Fibroblast of mammary gland (primary cell): ENCODE measurements at regions not wholly inside any gene's neighbourhood (a gene's known extent, or its start where the extent isn't known, plus 50 kb on each side); places are given as distances from the start of the nearest gene placed in this dataset.
"Not testable (repeated sequence)": the region's sequence is repeated elsewhere in the genome, so short reads cannot be mapped to it uniquely, and the experiment has no call there.

Source experiments
- DNase-seq: peaks from one replicate; pipeline ENCODE4 v3.0.0-alpha.2; 2010; ENCODE audit warnings: low read depth
- H3K4me3 ChIP-seq: 2 replicates; pipeline ENCODE4 v1.5.1; 2011; ENCODE audit warnings: low read depth, mild to moderate bottlenecking, low read length, moderate library complexity; ENCODE audit not compliant: control insufficient read depth
- TF ChIP-seq, protein P1 (sequence below): conservative IDR thresholded peaks from 2 replicates; pipeline ENCODE4 v1.5.1; 2011; ENCODE audit warnings: low read depth, low read length, inconsistent platforms; ENCODE audit not compliant: control insufficient read depth, insufficient read depth

DNA sequence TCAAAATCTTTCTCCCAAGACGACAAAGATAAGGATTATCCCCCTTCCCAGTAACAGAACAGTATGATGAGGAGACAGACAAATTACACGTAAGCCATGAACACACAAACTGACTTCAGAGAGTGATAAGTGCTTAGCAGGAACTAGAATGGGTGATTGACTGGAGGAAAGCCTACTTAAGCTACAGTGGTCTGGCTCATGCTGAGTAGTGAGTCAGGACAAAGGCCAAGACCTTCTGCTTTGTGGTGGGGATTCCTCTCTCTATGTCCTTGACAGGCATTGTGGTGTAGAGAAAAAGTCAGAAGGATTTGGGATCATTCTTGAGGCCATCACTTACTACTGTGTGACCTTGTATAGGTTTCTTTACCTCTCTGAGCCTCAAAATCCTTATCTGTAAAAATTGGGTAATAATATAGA, 381.9 kb upstream of the CCL2 start:
- DNase-seq = no peak
- TF ChIP-seq, protein P1, sequence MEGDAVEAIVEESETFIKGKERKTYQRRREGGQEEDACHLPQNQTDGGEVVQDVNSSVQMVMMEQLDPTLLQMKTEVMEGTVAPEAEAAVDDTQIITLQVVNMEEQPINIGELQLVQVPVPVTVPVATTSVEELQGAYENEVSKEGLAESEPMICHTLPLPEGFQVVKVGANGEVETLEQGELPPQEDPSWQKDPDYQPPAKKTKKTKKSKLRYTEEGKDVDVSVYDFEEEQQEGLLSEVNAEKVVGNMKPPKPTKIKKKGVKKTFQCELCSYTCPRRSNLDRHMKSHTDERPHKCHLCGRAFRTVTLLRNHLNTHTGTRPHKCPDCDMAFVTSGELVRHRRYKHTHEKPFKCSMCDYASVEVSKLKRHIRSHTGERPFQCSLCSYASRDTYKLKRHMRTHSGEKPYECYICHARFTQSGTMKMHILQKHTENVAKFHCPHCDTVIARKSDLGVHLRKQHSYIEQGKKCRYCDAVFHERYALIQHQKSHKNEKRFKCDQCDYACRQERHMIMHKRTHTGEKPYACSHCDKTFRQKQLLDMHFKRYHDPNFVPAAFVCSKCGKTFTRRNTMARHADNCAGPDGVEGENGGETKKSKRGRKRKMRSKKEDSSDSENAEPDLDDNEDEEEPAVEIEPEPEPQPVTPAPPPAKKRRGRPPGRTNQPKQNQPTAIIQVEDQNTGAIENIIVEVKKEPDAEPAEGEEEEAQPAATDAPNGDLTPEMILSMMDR = no peak
- no peak overlapping the region for H3K4me3 ChIP-seq

DNA sequence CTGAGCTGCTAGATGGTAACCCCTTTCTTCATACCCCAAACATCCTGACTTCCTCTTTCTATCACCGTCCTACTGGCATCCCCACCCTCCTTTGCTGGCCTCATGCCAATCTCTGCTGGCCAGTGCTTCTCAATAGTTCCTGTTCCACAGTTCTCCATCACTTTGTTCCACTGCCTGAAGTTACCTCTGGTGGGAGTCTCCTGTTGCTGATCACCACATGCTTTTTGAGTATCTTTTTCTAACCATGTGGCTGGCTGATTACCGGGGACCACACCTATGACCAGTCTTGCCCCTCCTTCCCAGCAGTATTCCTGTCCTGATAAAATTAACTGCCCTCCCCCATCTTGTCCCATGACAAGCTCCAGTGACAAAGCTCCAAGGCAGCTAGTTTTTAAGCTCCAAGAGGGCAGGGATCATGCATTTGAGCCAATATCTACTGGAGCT, 380.4 kb upstream of the CCL2 start:
- TF ChIP-seq, protein P1 = no peak
- no peak for DNase-seq
- H3K4me3 ChIP-seq = no peak overlapping the region

DNA sequence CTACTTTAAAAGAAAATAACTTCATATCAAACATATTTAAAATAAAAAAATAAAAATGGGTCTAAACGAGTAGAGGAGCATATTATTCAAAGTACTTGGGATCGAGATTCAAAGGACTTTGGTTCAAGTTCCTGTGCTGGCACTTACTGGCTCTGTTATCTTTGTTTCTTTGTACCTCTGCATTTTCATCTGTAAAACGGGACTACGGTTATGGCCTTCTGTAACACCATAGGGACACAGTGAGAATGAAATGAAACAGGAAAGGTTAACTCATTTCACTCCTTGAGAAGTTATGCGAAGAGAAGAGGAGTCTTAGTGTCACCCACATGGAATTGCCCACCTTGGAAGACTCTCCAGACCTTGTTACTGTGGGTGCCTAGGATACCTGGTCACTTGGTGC, 379.1 kb upstream of the CCL2 start:
- no peak for DNase-seq
- no peak overlapping the region for H3K4me3 ChIP-seq
- TF ChIP-seq, protein P1 = no peak

DNA sequence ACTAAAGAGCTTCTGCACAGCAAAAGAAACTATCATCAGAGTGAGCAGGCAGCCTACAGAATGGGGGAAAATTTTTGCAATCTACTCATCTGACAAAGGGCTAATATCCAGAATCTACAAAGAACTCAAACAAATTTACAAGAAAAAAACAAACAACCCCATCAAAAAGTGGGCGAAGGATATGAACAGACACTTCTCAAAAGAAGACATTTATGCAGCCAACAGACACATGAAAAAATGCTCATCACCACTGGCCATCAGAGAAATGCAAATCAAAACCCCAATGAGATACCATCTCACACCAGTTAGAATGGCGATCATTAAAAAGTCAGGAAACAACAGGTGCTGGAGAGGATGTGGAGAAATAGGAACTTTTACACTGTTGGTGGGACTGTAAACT, 372.8 kb upstream of the CCL2 start:
- not testable (repeated sequence) for DNase-seq, H3K4me3 ChIP-seq

DNA sequence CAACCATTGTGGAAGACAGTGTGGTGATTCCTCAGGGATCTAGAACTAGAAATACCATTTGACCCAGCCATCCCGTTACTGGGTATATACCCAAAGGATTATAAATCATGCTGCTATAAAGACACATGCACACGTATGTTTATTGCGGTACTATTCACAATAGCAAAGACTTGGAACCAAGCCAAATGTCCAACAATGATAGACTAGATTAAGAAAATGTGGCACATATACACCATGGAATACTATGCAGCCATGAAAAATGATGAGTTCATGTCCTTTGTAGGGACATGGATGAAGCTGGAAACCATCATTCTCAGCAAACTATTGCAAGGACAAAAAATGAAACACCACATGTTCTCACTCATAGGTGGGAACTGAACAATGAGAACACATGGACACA, 372.4 kb upstream of the CCL2 start:
- H3K4me3 ChIP-seq, DNase-seq: not testable (repeated sequence)

DNA sequence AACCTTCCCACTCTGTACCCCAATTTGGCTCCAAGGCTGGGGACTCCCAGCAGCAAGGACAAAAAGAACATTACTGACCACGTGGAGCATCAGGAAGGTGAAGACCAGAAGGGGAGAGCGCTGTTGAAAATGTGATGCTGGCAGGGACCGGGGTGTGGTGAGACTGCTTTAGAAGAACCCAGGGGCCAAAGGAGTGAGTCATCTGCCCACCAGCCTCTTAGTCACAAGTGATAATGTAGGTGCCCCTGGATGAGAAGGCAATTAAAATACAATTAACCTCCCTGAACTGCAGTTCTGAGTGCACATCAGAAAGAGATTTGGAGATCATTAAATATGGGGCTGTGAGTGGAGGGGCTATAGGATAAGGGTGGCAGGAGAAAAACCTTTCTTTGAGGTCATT, 366.6 kb upstream of the CCL2 start:
- H3K4me3 ChIP-seq = no peak overlapping the region
- TF ChIP-seq, protein P1 = no peak
- no peak for DNase-seq

DNA sequence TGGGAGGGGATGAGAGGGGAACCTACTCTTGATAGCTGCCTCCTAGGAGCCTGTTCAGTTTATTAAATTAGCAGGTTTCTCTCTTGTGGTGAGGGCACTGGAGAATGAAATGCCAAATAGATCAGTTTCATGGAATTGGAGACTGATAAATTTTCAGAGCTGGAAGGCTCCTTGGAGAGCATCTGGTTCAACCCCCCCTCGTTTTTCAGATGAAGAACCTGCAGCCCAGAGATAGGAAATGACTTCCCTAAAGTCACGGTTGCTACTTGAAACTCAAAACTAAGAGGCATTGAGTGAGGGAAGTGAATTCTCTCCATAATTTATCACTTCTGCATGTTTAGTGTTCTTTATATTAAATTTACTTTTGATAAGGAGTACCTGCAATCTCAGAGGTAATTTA, 366.0 kb upstream of the CCL2 start:
- TF ChIP-seq, protein P1 = no peak
- no peak overlapping the region for H3K4me3 ChIP-seq
- no peak for DNase-seq

DNA sequence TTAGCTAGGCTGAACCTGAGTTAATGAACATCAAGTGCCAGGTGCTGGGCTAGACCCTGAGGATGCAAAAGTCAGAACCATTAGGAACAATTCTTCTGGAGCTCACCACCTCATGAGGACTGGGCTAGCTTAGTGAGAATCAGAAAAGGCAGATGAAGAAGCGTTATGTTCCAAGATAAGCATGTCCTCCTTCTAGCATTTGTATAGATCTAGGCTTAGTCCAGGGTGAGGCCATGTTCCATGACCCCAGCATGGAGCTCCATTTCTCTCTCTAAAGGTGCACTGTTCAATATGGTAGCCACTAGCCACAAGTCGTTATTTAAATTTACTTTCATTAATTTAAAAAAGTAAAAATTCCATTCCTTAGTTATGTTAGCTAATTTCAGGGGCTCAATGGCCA, 365.3 kb upstream of the CCL2 start:
- TF ChIP-seq, protein P1 = no peak
- no peak overlapping the region for H3K4me3 ChIP-seq
- DNase-seq = no peak
